ENCODE measurements at regions not wholly inside any gene's neighbourhood (a gene's known extent, or its start where the extent isn't known, plus 50 kb on each side); places are given as distances from the start of the nearest gene placed in this dataset.

GRCh38 chr3:166446986-166447385 is 609.8 kb upstream of the BCHE start:
- TF ChIP-seq CTCF (IDR thresholded peaks at IDR 0.05) (no peak), POLR2A (IDR thresholded peaks at IDR 0.05) (no peak)

All from vagina (tissue), 2 donors.